ENCODE measurements at regions not wholly inside any gene's neighbourhood (a gene's known extent, or its start where the extent isn't known, plus 50 kb on each side); places are given as distances from the start of the nearest gene placed in this dataset.

DNA sequence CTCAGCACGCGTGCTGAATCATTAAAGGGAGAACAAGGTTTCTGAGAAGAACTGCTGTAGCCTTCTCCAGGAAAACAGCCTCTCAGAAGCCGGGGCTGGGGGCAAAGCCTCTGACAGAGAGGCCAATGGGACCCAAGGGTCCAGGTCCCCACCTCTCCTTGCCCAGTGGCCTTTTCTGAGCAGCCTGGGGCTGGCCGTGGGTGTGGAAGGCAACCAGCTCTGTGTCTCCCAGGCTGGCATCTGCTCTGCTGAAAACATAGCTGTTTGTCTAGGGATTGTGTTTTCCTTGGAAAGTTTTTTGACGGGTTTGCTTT, 261.2 kb downstream of the NPHP4 start (continued):
- TF ChIP-seq, protein P1, sequence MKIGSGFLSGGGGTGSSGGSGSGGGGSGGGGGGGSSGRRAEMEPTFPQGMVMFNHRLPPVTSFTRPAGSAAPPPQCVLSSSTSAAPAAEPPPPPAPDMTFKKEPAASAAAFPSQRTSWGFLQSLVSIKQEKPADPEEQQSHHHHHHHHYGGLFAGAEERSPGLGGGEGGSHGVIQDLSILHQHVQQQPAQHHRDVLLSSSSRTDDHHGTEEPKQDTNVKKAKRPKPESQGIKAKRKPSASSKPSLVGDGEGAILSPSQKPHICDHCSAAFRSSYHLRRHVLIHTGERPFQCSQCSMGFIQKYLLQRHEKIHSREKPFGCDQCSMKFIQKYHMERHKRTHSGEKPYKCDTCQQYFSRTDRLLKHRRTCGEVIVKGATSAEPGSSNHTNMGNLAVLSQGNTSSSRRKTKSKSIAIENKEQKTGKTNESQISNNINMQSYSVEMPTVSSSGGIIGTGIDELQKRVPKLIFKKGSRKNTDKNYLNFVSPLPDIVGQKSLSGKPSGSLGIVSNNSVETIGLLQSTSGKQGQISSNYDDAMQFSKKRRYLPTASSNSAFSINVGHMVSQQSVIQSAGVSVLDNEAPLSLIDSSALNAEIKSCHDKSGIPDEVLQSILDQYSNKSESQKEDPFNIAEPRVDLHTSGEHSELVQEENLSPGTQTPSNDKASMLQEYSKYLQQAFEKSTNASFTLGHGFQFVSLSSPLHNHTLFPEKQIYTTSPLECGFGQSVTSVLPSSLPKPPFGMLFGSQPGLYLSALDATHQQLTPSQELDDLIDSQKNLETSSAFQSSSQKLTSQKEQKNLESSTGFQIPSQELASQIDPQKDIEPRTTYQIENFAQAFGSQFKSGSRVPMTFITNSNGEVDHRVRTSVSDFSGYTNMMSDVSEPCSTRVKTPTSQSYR (CRISPR knock-in tag; IDR thresholded peaks at IDR 0.05), result no peak

DNA sequence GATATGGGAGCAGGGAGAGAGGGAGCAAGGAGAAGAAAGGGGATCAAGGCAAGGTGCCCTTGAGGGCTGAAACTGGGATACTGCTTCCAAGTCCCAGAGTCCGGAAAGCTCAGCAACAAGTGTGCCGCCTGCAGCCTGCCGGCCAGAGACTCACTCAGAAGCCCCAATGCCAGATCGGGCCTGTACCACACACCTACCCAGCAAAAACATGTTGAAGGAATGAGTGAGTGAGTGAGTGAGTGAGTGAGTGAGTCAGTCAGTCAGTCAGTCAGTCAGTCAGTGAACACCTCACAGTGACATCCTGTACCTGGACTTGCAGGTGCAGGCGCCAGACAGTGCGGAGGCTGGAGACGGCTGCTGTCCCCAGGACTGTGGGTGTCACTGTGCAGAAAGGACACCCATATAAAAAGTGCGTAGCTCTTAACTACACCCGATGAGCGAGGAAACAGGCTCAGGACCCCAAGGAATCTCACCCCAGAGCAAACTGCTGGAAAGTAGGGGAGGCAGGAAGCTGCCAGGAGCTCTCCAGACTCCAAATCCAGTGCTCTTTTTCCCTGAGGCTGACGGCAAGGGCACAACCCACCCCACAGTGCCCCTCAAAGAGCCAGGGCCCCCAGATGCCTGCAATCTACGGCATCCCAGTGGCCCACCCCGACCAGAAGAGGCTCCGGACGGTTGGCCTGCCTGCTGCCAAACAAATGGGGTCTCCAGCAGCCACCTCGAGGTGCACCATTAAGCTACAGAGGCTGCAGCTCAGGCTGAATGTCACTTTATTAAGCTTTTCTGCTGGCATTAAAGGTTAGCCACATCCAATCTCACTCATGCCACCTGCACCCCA, 261.7 kb downstream of the NPHP4 start:
- ATAC-seq, result no peak
- no peak overlapping the region for H3K27ac Mint-ChIP-seq
- DNase-seq (ENCODE audit: low spot score), result peak; percentile 2
- H3K4me1 Mint-ChIP-seq, result peaks cover 9% of the 10 kb centered on the region
- H3K36me3 Mint-ChIP-seq, result no peaks in the 10 kb centered on the region; the same call in 1 of the 2 replicates
- H3K9me3 Mint-ChIP-seq, result peaks cover 7% of the 10 kb centered on the region
- POLR2A ChIA-PET, result no interaction called here
- TF ChIP-seq, protein P2, sequence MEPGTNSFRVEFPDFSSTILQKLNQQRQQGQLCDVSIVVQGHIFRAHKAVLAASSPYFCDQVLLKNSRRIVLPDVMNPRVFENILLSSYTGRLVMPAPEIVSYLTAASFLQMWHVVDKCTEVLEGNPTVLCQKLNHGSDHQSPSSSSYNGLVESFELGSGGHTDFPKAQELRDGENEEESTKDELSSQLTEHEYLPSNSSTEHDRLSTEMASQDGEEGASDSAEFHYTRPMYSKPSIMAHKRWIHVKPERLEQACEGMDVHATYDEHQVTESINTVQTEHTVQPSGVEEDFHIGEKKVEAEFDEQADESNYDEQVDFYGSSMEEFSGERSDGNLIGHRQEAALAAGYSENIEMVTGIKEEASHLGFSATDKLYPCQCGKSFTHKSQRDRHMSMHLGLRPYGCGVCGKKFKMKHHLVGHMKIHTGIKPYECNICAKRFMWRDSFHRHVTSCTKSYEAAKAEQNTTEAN (CRISPR knock-in tag; IDR thresholded peaks at IDR 0.05), result no peak
- TF ChIP-seq FOXJ3 (CRISPR knock-in tag; IDR thresholded peaks at IDR 0.05; ENCODE audit: borderline replicate concordance), result no peak
- TF ChIP-seq, protein P3, sequence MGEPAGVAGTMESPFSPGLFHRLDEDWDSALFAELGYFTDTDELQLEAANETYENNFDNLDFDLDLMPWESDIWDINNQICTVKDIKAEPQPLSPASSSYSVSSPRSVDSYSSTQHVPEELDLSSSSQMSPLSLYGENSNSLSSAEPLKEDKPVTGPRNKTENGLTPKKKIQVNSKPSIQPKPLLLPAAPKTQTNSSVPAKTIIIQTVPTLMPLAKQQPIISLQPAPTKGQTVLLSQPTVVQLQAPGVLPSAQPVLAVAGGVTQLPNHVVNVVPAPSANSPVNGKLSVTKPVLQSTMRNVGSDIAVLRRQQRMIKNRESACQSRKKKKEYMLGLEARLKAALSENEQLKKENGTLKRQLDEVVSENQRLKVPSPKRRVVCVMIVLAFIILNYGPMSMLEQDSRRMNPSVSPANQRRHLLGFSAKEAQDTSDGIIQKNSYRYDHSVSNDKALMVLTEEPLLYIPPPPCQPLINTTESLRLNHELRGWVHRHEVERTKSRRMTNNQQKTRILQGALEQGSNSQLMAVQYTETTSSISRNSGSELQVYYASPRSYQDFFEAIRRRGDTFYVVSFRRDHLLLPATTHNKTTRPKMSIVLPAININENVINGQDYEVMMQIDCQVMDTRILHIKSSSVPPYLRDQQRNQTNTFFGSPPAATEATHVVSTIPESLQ (CRISPR knock-in tag; IDR thresholded peaks at IDR 0.05), result no peak
- TF ChIP-seq, protein P4, sequence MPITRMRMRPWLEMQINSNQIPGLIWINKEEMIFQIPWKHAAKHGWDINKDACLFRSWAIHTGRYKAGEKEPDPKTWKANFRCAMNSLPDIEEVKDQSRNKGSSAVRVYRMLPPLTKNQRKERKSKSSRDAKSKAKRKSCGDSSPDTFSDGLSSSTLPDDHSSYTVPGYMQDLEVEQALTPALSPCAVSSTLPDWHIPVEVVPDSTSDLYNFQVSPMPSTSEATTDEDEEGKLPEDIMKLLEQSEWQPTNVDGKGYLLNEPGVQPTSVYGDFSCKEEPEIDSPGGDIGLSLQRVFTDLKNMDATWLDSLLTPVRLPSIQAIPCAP (CRISPR knock-in tag; IDR thresholded peaks at IDR 0.05), result no peak
- TF ChIP-seq SP1 (CRISPR knock-in tag; conservative IDR thresholded peaks at IDR 0.05), result no peak
- no peak for TF ChIP-seq FOXK1 (CRISPR knock-in tag; IDR thresholded peaks at IDR 0.05)
- no peak for TF ChIP-seq ZNF416 (CRISPR knock-in tag; IDR thresholded peaks at IDR 0.05)
- TF ChIP-seq ETV6 (CRISPR knock-in tag; IDR thresholded peaks at IDR 0.05), result no peak
- no peak for TF ChIP-seq ZNF263 (CRISPR knock-in tag; IDR thresholded peaks at IDR 0.05; ENCODE audit: low read depth)
- no peak for TF ChIP-seq RELA (CRISPR knock-in tag; IDR thresholded peaks at IDR 0.05; ENCODE audit: borderline replicate concordance)
- TF ChIP-seq, protein P5, sequence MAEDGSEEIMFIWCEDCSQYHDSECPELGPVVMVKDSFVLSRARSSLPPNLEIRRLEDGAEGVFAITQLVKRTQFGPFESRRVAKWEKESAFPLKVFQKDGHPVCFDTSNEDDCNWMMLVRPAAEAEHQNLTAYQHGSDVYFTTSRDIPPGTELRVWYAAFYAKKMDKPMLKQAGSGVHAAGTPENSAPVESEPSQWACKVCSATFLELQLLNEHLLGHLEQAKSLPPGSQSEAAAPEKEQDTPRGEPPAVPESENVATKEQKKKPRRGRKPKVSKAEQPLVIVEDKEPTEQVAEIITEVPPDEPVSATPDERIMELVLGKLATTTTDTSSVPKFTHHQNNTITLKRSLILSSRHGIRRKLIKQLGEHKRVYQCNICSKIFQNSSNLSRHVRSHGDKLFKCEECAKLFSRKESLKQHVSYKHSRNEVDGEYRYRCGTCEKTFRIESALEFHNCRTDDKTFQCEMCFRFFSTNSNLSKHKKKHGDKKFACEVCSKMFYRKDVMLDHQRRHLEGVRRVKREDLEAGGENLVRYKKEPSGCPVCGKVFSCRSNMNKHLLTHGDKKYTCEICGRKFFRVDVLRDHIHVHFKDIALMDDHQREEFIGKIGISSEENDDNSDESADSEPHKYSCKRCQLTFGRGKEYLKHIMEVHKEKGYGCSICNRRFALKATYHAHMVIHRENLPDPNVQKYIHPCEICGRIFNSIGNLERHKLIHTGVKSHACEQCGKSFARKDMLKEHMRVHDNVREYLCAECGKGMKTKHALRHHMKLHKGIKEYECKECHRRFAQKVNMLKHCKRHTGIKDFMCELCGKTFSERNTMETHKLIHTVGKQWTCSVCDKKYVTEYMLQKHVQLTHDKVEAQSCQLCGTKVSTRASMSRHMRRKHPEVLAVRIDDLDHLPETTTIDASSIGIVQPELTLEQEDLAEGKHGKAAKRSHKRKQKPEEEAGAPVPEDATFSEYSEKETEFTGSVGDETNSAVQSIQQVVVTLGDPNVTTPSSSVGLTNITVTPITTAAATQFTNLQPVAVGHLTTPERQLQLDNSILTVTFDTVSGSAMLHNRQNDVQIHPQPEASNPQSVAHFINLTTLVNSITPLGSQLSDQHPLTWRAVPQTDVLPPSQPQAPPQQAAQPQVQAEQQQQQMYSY (CRISPR knock-in tag; IDR thresholded peaks at IDR 0.05), result no peak
- TF ChIP-seq ZNF138 (CRISPR knock-in tag; conservative IDR thresholded peaks at IDR 0.05), result no peak
- TF ChIP-seq ESRRA (CRISPR knock-in tag; IDR thresholded peaks at IDR 0.05; ENCODE audit: borderline replicate concordance), result no peak
- no peak for TF ChIP-seq ZNF423 (CRISPR knock-in tag; IDR thresholded peaks at IDR 0.05)
- no peak for TF ChIP-seq SOX15 (CRISPR knock-in tag; IDR thresholded peaks at IDR 0.05)
- H3K4me3 Mint-ChIP-seq, result no peak overlapping the region
- no peaks in the 10 kb centered on the region for H3K27me3 Mint-ChIP-seq (ENCODE audit: low read depth)
- CTCF ChIA-PET, result interaction anchor here (0.6 to 3.1 kb wide), 2 partner anchors 15 to 56 kb away, joined by 3 to 18 read pairs; no protein-coding TSS in a partner anchor

Data from WTC11 (cell line).